WTC11 (cell line): ENCODE measurements at regions not wholly inside any gene's neighbourhood (a gene's known extent, or its start where the extent isn't known, plus 50 kb on each side); places are given as distances from the start of the nearest gene placed in this dataset.

ENCODE experiments used
- CREB1 ChIP-seq: sonication (generic); formaldehyde crosslinking; IDR thresholded peaks from 2 replicates; pipeline ENCODE4 v1.8.0; 2023; ENCODE audit warnings: mild to moderate bottlenecking, missing genetic modification reagents
- TF ChIP-seq, protein P1 (sequence below): sonication (generic); formaldehyde crosslinking; conservative IDR thresholded peaks from 2 replicates; pipeline ENCODE4 v1.8.1; 2023; ENCODE audit warnings: mild to moderate bottlenecking, low read depth, missing genetic modification reagents, moderate library complexity
- TF ChIP-seq, protein P2 (sequence below): fragments of 200-600 bp; IDR thresholded peaks from 2 replicates; pipeline ENCODE4 v1.8.0; 2022; ENCODE audit warnings: antibody characterized with exemption

DNA sequence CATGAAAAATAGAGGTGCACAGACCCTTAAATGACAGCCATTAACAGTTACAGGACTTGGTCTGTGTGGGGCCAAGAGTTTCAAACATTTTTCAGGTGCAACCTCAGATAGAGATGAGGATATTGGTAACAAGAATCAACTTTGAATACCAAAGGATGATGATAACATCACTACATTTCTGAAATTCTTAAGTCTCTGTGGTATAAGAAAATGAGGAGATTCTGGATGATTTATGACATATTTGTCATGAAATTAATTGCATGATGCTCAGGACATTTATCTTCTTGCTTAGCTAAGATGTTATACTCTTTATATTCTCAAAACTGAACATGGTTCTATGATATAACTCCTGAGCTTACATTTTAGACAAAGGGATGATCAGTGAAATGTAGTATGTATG lies 471.8 kb upstream of the CWC22 start:
- TF ChIP-seq, protein P1, sequence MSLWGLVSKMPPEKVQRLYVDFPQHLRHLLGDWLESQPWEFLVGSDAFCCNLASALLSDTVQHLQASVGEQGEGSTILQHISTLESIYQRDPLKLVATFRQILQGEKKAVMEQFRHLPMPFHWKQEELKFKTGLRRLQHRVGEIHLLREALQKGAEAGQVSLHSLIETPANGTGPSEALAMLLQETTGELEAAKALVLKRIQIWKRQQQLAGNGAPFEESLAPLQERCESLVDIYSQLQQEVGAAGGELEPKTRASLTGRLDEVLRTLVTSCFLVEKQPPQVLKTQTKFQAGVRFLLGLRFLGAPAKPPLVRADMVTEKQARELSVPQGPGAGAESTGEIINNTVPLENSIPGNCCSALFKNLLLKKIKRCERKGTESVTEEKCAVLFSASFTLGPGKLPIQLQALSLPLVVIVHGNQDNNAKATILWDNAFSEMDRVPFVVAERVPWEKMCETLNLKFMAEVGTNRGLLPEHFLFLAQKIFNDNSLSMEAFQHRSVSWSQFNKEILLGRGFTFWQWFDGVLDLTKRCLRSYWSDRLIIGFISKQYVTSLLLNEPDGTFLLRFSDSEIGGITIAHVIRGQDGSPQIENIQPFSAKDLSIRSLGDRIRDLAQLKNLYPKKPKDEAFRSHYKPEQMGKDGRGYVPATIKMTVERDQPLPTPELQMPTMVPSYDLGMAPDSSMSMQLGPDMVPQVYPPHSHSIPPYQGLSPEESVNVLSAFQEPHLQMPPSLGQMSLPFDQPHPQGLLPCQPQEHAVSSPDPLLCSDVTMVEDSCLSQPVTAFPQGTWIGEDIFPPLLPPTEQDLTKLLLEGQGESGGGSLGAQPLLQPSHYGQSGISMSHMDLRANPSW (CRISPR knock-in tag): no peak
- TF ChIP-seq CREB1 (CRISPR knock-in tag): no peak
- TF ChIP-seq, protein P2, sequence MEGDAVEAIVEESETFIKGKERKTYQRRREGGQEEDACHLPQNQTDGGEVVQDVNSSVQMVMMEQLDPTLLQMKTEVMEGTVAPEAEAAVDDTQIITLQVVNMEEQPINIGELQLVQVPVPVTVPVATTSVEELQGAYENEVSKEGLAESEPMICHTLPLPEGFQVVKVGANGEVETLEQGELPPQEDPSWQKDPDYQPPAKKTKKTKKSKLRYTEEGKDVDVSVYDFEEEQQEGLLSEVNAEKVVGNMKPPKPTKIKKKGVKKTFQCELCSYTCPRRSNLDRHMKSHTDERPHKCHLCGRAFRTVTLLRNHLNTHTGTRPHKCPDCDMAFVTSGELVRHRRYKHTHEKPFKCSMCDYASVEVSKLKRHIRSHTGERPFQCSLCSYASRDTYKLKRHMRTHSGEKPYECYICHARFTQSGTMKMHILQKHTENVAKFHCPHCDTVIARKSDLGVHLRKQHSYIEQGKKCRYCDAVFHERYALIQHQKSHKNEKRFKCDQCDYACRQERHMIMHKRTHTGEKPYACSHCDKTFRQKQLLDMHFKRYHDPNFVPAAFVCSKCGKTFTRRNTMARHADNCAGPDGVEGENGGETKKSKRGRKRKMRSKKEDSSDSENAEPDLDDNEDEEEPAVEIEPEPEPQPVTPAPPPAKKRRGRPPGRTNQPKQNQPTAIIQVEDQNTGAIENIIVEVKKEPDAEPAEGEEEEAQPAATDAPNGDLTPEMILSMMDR: no peak
